ENCODE measurements at regions not wholly inside any gene's neighbourhood (a gene's known extent, or its start where the extent isn't known, plus 50 kb on each side); places are given as distances from the start of the nearest gene placed in this dataset.
"Not testable (repeated sequence)": the region's sequence is repeated elsewhere in the genome, so short reads cannot be mapped to it uniquely, and the experiment has no call there.

DNA sequence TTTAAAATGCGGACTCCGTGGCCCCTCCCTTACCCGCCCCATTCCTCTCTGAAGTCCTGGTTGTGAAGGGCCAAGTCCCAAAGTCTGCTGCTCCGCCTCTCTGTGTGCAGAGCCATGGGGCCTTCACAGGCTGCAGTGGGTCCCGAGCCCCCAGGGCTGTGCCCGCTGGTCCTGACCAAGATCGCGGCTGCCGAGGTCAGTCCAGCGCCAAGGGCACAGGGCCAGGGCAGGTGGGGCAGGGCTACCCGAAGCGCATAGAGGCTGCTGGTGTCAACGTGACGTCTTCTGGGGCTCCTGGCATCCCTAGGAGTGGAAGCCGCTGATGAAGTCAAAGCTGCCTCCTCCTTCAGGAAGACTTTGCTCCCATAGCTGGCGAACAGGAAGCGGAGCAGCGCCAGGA lies 858.8 kb downstream of the TUBA3C start:
- intact Hi-C loops (cut with DNase I); DNase-seq; H3K36me3 ChIP-seq; H3K27ac ChIP-seq; H3K4me3 ChIP-seq; ATAC-seq; H3K27me3 ChIP-seq; H3K9me3 ChIP-seq; H3K4me1 ChIP-seq: not testable (repeated sequence)

- H3K36me3 ChIP-seq; H3K9me3 ChIP-seq; DNase-seq; H3K27ac ChIP-seq; H3K27me3 ChIP-seq; H3K4me3 ChIP-seq; ATAC-seq; intact Hi-C loops (cut with DNase I); H3K4me1 ChIP-seq: not testable (repeated sequence)
These were observed 862.0 kb downstream of the TUBA3C start for GRCh38 chr13:18319653-18320052.

DNA sequence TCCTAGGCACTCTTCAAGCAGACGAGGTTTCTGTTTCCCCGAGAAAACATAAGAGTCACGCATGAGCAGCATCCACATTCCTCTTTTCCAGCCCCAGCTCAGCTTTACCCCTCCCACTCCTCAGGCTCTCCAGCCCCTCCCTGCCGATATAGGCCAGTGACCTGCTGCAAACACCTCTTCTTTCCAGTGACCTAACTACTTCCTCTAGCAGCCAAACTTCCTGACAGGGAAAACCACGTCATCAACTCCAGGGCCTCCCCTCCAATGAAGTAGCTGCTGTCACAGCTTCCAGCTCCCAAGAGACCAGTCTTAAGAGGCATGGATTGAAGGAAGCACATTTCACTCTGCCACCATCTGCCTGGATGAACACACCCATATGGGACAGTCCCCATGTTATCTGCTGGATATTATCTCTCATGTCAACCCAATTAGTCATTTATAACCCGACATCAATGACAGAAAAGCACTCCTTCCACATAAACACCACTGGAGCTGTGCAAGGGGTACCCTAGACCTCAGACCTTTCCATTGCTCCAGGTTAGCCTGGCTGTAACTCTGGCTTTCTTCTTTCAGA lies 878.3 kb downstream of the TUBA3C start:
- ATAC-seq; H3K36me3 ChIP-seq; H3K9me3 ChIP-seq; H3K27me3 ChIP-seq; DNase-seq; H3K27ac ChIP-seq; intact Hi-C loops (cut with DNase I); H3K4me1 ChIP-seq; H3K4me3 ChIP-seq: not testable (repeated sequence)

DNA sequence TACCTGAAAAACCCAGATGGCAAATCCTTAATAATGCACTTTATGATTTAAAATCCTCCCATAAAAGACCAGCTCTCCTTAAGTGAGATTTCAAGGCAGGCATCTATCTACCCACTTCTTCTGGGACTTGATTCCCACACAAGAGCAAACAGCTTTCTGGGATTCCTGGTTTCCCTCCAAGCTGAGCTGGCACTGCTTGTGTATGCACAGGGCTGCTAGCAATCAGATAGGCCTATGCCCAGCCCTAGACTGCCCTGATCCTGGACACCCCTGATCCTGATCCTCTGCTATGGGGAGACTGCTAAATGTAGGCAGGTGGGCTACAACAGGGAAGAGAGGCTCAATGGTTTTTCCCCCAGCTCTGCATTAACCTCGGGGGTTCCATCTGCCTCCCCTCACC lies 880.7 kb downstream of the TUBA3C start:
- H3K4me1 ChIP-seq; intact Hi-C loops (cut with DNase I); H3K27ac ChIP-seq; H3K4me3 ChIP-seq; H3K36me3 ChIP-seq; H3K9me3 ChIP-seq; H3K27me3 ChIP-seq; DNase-seq: not testable (repeated sequence)
- peak; percentile 45 for ATAC-seq

GRCh38 chr13:18297359-18297758 lies 884.3 kb downstream of the TUBA3C start:
- H3K4me3 ChIP-seq; H3K4me1 ChIP-seq; H3K9me3 ChIP-seq; H3K27me3 ChIP-seq; DNase-seq; intact Hi-C loops (cut with DNase I); H3K27ac ChIP-seq; H3K36me3 ChIP-seq; ATAC-seq: not testable (repeated sequence)

- H3K4me3 ChIP-seq; intact Hi-C loops (cut with DNase I); H3K9me3 ChIP-seq; H3K27me3 ChIP-seq; DNase-seq; H3K27ac ChIP-seq; H3K36me3 ChIP-seq; H3K4me1 ChIP-seq: not testable (repeated sequence)
- peak; percentile 62 for ATAC-seq
These were observed 885.0 kb downstream of the TUBA3C start for GRCh38 chr13:18296617-18297016.

DNA sequence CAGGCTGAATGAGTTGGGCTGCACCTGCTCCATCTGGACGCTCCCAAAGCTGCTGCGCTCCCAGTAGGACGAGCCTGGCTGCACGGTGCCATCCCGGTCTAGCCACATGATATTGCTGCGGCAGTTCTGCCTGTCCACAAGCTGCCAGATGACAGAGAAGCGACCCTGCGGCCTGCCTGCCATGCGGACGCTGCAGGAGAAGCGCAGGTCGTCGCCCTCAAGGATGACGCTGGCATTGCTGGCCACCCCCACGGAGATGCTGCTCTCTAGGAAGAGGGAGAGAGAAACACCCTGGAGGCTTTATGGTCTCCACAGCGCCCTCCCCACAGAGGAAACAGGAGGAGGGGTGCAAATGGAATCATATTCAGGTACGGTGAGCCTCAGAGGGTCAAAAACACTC lies 887.3 kb downstream of the TUBA3C start:
- H3K4me3 ChIP-seq; H3K36me3 ChIP-seq; DNase-seq; H3K27ac ChIP-seq; H3K9me3 ChIP-seq; intact Hi-C loops (cut with DNase I); ATAC-seq; H3K4me1 ChIP-seq; H3K27me3 ChIP-seq: not testable (repeated sequence)

DNA sequence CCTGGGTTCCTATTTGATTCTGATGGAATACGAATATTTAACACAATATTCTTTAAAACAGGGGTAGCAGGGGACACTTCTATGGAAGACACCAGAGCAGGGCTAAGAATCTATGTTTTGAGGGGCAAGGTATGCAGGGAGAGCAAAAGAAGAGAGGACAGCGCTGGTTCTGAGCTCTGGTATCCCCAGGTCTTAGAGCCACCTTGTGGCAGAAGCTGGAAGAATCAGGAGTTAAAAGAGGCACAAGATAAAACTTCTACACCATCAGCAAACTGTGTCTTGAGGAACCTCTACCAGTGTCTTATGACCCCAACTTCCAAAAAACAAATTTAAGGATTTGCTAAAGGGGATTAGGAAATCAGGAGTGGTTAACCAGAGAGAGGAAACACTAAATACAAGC lies 894.8 kb downstream of the TUBA3C start:
- H3K36me3 ChIP-seq; H3K4me3 ChIP-seq; intact Hi-C loops (cut with DNase I); H3K9me3 ChIP-seq; H3K4me1 ChIP-seq; H3K27me3 ChIP-seq; H3K27ac ChIP-seq; DNase-seq: not testable (repeated sequence)
- peak; percentile 58 for ATAC-seq

DNA sequence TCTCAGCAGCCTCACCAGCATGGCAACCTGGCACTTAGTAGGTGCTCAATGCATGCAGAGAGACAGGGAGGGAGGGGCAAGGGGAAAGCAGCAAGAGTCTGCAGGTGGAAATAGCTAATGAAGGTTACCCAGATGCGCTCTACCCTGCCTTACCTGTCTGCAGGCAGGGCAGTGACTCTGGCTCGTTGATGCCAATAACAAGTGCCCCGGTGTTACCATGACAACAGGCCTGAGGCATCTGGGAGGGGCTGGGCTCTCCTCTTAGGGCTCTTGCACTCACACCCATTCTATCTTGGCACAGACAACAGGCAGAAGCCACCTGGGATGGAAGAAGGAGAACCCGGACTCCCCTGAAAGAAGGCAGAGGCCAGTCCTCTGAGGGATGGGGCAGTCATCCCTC lies 896.0 kb downstream of the TUBA3C start:
- H3K27me3 ChIP-seq; intact Hi-C loops (cut with DNase I); H3K36me3 ChIP-seq; H3K27ac ChIP-seq; H3K4me3 ChIP-seq; DNase-seq; H3K4me1 ChIP-seq; H3K9me3 ChIP-seq; ATAC-seq: not testable (repeated sequence)

DNA sequence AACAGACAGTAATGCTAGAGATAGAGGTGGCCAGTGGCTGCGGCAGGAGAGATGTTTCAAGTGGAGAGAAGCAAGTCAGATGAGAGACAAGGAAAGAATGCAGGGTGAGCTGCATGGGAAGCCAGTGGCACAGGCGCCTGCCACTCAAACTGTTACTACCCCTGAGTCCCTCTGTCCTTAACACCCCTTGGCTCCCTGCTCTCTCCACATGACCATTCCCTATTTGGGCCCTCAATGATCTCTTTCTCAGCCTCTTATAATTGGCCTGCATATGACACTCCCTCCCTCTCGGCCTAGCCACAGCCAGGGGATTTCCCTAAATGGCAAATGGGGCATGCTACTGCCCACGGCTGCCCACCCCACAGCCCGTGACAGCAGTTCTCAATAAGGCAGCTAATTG lies 897.6 kb downstream of the TUBA3C start:
- DNase-seq; H3K36me3 ChIP-seq; intact Hi-C loops (cut with DNase I); H3K27ac ChIP-seq; H3K9me3 ChIP-seq; H3K27me3 ChIP-seq; H3K4me3 ChIP-seq; ATAC-seq; H3K4me1 ChIP-seq: not testable (repeated sequence)

- intact Hi-C loops (cut with DNase I); H3K27ac ChIP-seq; H3K27me3 ChIP-seq; ATAC-seq; H3K36me3 ChIP-seq; H3K4me3 ChIP-seq; DNase-seq; H3K9me3 ChIP-seq; H3K4me1 ChIP-seq: not testable (repeated sequence)
These were observed 899.6 kb downstream of the TUBA3C start for GRCh38 chr13:18281829-18282597.

- ATAC-seq; H3K9me3 ChIP-seq; intact Hi-C loops (cut with DNase I); H3K27ac ChIP-seq; H3K4me3 ChIP-seq; DNase-seq; H3K4me1 ChIP-seq; H3K36me3 ChIP-seq; H3K27me3 ChIP-seq: not testable (repeated sequence)
These were observed 900.5 kb downstream of the TUBA3C start for GRCh38 chr13:18280904-18281828.

- ATAC-seq; H3K4me3 ChIP-seq; H3K9me3 ChIP-seq; H3K36me3 ChIP-seq; H3K27me3 ChIP-seq; H3K27ac ChIP-seq; intact Hi-C loops (cut with DNase I); DNase-seq; H3K4me1 ChIP-seq: not testable (repeated sequence)
These were observed 901.7 kb downstream of the TUBA3C start for GRCh38 chr13:18279971-18280370.

DNA sequence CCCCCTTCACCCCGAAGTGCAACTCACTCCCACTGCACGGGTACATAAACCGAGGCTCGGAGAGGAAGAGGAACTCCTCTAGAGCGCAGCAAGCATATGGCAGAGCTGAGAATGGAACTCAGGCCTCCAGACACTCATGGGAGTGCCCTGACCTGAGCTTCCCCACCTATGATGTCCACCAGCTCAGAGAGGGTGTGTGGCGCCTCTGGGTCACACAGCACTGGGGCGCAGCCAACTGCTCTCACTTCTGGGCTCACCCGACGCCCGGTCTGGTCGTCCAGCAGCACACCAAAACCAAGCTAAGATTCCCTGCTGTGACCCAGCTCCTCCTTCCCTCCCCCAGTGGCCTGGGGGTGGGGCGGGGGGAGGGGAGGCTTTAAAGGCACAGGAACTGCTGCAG lies 904.3 kb downstream of the TUBA3C start:
- H3K9me3 ChIP-seq; H3K27me3 ChIP-seq; H3K36me3 ChIP-seq; DNase-seq; intact Hi-C loops (cut with DNase I); H3K27ac ChIP-seq; ATAC-seq; H3K4me3 ChIP-seq; H3K4me1 ChIP-seq: not testable (repeated sequence)
